GM12878 (cell line): ENCODE measurements at regions not wholly inside any gene's neighbourhood (a gene's known extent, or its start where the extent isn't known, plus 50 kb on each side); places are given as distances from the start of the nearest gene placed in this dataset.

Experiments used
- ATAC-seq: fragments of 200-7000 bp; cut with Tn5 transposase; 3 replicates; pipeline ENCODE4 v1.9.1; 2020; ENCODE audit warnings: mild to moderate bottlenecking, moderate library complexity
- BruUV-seq: library from RNA; stranded (reverse); fragments of 400-500 nt; replicated peaks from 2 replicates; lab custom pipeline; 2021; lab: Mats Ljungman, UMichigan
- CTCF ChIA-PET: fragments of 300-600 bp; sonication (Branson Sonifier 250); formaldehyde crosslinking; extraction: SDS; loops from one replicate; lab custom pipeline; 2021; ENCODE audit warnings: inconsistent platforms; lab: Yijun Ruan, JAX
- POLR2A ChIA-PET: fragments of 350-600 bp; formaldehyde crosslinking; extraction: SDS; loops from one replicate; lab custom pipeline; 2021; ENCODE audit warnings: inconsistent platforms; lab: Charles Lee
- RAD21 ChIA-PET: fragments of 300-600 bp; sonication (Branson Sonifier 250); formaldehyde crosslinking; loops from one replicate; lab custom pipeline; 2023; ENCODE audit warnings: antibody characterized with exemption; ENCODE audit not compliant: unreplicated experiment; lab: Charles Lee
- SMC1A ChIA-PET: fragments of 300-600 bp; sonication (Branson Sonifier 250); formaldehyde crosslinking; loops from one replicate; lab custom pipeline; 2023; ENCODE audit not compliant: unreplicated experiment, uncharacterized antibody; lab: Charles Lee
- DNase-seq: peaks from one replicate; pipeline ENCODE4 v3.0.0-alpha.2; 2011; ENCODE audit warnings: low read depth, low spot score
- FAIRE-seq: peaks from 3 replicates; lab custom pipeline; 2011; peaks lifted over from hg19 to GRCh38; lab: Jason Lieb, UNC
- H2AFZ ChIP-seq: 2 replicates; pipeline ENCODE4 v1.6.0; 2011; ENCODE audit warnings: low read depth, low read length, control low read depth; ENCODE audit not compliant: control insufficient read depth
- H3K27ac ChIP-seq: 2 replicates; pipeline ENCODE4 v1.5.1; 2011; ENCODE audit warnings: control low read depth; ENCODE audit not compliant: control insufficient read depth, insufficient read depth
- H3K27me3 ChIP-seq, 2 experiments: replicated peaks in 1 of 2; 2 replicates each; pipeline versions ENCODE4 v1.6.0 to v1.6.1; 2011; ENCODE audit warnings: low read length in 1 of 2; ENCODE audit not compliant: control insufficient read depth in 2 of 2, insufficient read depth in 2 of 2
- H3K36me3 ChIP-seq, 2 experiments: 2 replicates each; pipeline ENCODE4 v1.5.1; 2011; ENCODE audit warnings: low read length in 1 of 2; ENCODE audit not compliant: control insufficient read depth in 2 of 2, insufficient read depth in 2 of 2
- H3K4me1 ChIP-seq: 2 replicates; pipeline ENCODE4 v1.6.1; 2011; ENCODE audit warnings: mild to moderate bottlenecking, low read length, moderate library complexity, mixed read lengths; ENCODE audit not compliant: control insufficient read depth, insufficient read depth
- H3K4me2 ChIP-seq: 2 replicates; pipeline ENCODE4 v1.6.0; 2011; ENCODE audit warnings: control low read depth; ENCODE audit not compliant: control insufficient read depth, insufficient read depth
- H3K4me3 ChIP-seq: fragments of 200-600 bp; sonication (generic); 2 replicates; pipeline ENCODE4 v1.5.1; 2016
- H3K79me2 ChIP-seq: 2 replicates; pipeline ENCODE4 v1.6.0; 2011; ENCODE audit warnings: low read length; ENCODE audit not compliant: control insufficient read depth, insufficient read depth
- H3K9ac ChIP-seq: 2 replicates; pipeline ENCODE4 v1.8.0; 2011; ENCODE audit warnings: low read length, control low read depth, mixed read lengths; ENCODE audit not compliant: control insufficient read depth, insufficient read depth
- H3K9me3 ChIP-seq: replicated peaks from 3 replicates; pipeline ENCODE4 v1.5.1; 2011; ENCODE audit warnings: mild to moderate bottlenecking, low read length; ENCODE audit not compliant: control insufficient read depth, insufficient read depth
- H4K20me1 ChIP-seq: 2 replicates; pipeline ENCODE4 v1.6.0; 2011; ENCODE audit not compliant: control insufficient read depth, insufficient read depth
- DPF2 ChIP-seq: fragments of 450-650 bp; IDR thresholded peaks from 2 replicates; pipeline ENCODE4 v1.6.1; 2017; ENCODE audit warnings: mild to moderate bottlenecking
- HDAC6 ChIP-seq: fragments of 200-600 bp; sonication (generic); IDR thresholded peaks from one replicate; pipeline ENCODE4 v1.8.0; 2017; ENCODE audit warnings: antibody characterized with exemption; ENCODE audit not compliant: unreplicated experiment
- MAX ChIP-seq: IDR thresholded peaks from 2 replicates; pipeline ENCODE4 v1.6.1; 2012; ENCODE audit warnings: low read depth, low read length, improper control_type of control experiment
- MTA3 ChIP-seq: IDR thresholded peaks from 2 replicates; pipeline ENCODE4 v1.6.1; 2012; ENCODE audit warnings: low read length, inconsistent platforms, borderline replicate concordance
- NRF1 ChIP-seq: conservative IDR thresholded peaks from 2 replicates; pipeline ENCODE4 v1.6.1; 2011; ENCODE audit warnings: mild to moderate bottlenecking, low read depth, low read length, improper control_type of control experiment
- PBX3 ChIP-seq: IDR thresholded peaks from 2 replicates; pipeline ENCODE4 v1.6.1; 2011; ENCODE audit warnings: mild to moderate bottlenecking, low read depth, low read length, moderate library complexity; ENCODE audit not compliant: insufficient replicate concordance
- RB1 ChIP-seq: fragments of 450-650 bp; formaldehyde crosslinking; IDR thresholded peaks from 2 replicates; pipeline ENCODE4 v1.6.1; 2017; ENCODE audit warnings: mild to moderate bottlenecking, borderline replicate concordance
- SRF ChIP-seq, 2 experiments: IDR thresholded peaks; 2 replicates each; pipeline ENCODE4 v1.6.1; 2011; ENCODE audit warnings: low read depth in 2 of 2, low read length in 2 of 2, mild to moderate bottlenecking in 1 of 2, moderate library complexity in 1 of 2
- TBL1XR1 ChIP-seq: IDR thresholded peaks from 2 replicates; pipeline ENCODE4 v1.6.1; 2012; ENCODE audit warnings: low read depth, low read length, improper control_type of control experiment
- ZBED1 ChIP-seq: IDR thresholded peaks from 2 replicates; pipeline ENCODE4 v1.6.1; 2016; ENCODE audit warnings: borderline replicate concordance
- ZNF687 ChIP-seq: fragments of 450-650 bp; IDR thresholded peaks from 2 replicates; pipeline ENCODE4 v1.6.1; 2017; ENCODE audit warnings: mild to moderate bottlenecking, moderate library complexity
- WGBS: methylation state at CpG from one replicate; pipeline ENCODE4 v1.1.6; 2016; ENCODE audit warnings: low lambda C conversion rate; ENCODE audit not compliant: insufficient replicate concordance, insufficient coverage; ENCODE audit errors: missing lambda C conversion rate; 5-methylcytosine and 5-hydroxymethylcytosine counted together
- in situ Hi-C: fragments of 300-500 bp; cut with MboI; formaldehyde crosslinking; loops from 9 replicates; pipeline ENCODE4 v1.14.3; 2018; ENCODE audit warnings: mixed read lengths
- intact Hi-C: fragments of 100-400 bp; cut with micrococcal nuclease; formaldehyde crosslinking; loops from one replicate; pipeline ENCODE4 v1.14.2; 2022; ENCODE audit not compliant: unreplicated experiment
- TF ChIP-seq, protein P1 (sequence below): fragments of 450-650 bp; formaldehyde crosslinking; IDR thresholded peaks from 2 replicates; pipeline ENCODE4 v1.4.0; 2020; ENCODE audit warnings: mild to moderate bottlenecking, moderate library complexity
- TF ChIP-seq, protein P2 (sequence below): fragments of 450-650 bp; IDR thresholded peaks from 2 replicates; pipeline ENCODE4 v1.6.1; 2017; ENCODE audit warnings: mild to moderate bottlenecking, low read depth, inconsistent platforms; ENCODE audit not compliant: poor library complexity, severe bottlenecking

DNA sequence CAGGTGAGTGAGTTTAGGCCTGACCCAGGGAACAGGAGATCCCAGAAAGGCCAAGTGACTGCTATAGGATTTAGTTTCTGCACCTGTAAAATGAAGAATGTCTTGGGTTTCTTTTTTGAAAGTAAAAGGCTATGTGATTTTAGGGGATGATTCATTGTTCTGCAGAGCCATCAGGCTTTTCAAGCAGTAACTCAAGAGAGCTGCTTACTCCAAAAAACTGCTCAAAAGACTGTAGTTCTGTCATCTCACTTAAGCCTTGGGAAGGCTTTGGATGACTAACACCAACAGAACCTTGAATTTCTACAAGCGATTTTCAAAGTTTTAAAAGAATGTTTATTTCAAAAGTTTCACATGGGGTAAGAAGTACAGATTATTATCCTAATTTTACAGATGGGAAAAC is 165.1 kb downstream of the HAUS1 start:
- Histone ChIP-seq H3K36me3 (peaks cover 0 to 4% of the 10 kb centered on the region in 2 experiments; a peak in 2 of 4 replicates), H3K79me2 (no peaks in the 10 kb centered on the region), H3K27ac (no peak overlapping the region), H4K20me1 (no peaks in the 10 kb centered on the region), H3K9ac (no peak overlapping the region), H3K4me1 (no peaks in the 10 kb centered on the region), H3K9me3 (no peaks in the 10 kb centered on the region), H3K4me3 (no peak overlapping the region), H2AFZ (no peak overlapping the region), H3K4me2 (no peak overlapping the region), H3K27me3 (no peaks in the 10 kb centered on the region)
- intact Hi-C loops (no loop called here), in situ Hi-C loops (no loop called here)
- SMC1A ChIA-PET: interaction anchor here (0.7 kb wide), 1 partner anchor 17 kb away, joined by 3 read pairs; no protein-coding TSS in a partner anchor
- no peak for DNase-seq
- POLR2A ChIA-PET: no interaction called here
- no peak for FAIRE-seq
- BruUV-seq: no TSS peak
- RAD21 ChIA-PET: interaction anchor here (0.7 to 1.1 kb wide), 2 partner anchors 96 to 1057 kb away, joined by 3 read pairs; a partner anchor contains a TSS
- WGBS: 100% methylated on average over 1 of the region's 1 CpG
- CTCF ChIA-PET: interaction anchor here (1.9 to 2.1 kb wide), 2 partner anchors 11 to 95 kb away, joined by 5 to 6 read pairs; a partner anchor contains a TSS
- ATAC-seq: no peak
- TF ChIP-seq, protein P1, sequence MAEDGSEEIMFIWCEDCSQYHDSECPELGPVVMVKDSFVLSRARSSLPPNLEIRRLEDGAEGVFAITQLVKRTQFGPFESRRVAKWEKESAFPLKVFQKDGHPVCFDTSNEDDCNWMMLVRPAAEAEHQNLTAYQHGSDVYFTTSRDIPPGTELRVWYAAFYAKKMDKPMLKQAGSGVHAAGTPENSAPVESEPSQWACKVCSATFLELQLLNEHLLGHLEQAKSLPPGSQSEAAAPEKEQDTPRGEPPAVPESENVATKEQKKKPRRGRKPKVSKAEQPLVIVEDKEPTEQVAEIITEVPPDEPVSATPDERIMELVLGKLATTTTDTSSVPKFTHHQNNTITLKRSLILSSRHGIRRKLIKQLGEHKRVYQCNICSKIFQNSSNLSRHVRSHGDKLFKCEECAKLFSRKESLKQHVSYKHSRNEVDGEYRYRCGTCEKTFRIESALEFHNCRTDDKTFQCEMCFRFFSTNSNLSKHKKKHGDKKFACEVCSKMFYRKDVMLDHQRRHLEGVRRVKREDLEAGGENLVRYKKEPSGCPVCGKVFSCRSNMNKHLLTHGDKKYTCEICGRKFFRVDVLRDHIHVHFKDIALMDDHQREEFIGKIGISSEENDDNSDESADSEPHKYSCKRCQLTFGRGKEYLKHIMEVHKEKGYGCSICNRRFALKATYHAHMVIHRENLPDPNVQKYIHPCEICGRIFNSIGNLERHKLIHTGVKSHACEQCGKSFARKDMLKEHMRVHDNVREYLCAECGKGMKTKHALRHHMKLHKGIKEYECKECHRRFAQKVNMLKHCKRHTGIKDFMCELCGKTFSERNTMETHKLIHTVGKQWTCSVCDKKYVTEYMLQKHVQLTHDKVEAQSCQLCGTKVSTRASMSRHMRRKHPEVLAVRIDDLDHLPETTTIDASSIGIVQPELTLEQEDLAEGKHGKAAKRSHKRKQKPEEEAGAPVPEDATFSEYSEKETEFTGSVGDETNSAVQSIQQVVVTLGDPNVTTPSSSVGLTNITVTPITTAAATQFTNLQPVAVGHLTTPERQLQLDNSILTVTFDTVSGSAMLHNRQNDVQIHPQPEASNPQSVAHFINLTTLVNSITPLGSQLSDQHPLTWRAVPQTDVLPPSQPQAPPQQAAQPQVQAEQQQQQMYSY (CRISPR knock-in tag): no peak
- TF ChIP-seq, protein P2, sequence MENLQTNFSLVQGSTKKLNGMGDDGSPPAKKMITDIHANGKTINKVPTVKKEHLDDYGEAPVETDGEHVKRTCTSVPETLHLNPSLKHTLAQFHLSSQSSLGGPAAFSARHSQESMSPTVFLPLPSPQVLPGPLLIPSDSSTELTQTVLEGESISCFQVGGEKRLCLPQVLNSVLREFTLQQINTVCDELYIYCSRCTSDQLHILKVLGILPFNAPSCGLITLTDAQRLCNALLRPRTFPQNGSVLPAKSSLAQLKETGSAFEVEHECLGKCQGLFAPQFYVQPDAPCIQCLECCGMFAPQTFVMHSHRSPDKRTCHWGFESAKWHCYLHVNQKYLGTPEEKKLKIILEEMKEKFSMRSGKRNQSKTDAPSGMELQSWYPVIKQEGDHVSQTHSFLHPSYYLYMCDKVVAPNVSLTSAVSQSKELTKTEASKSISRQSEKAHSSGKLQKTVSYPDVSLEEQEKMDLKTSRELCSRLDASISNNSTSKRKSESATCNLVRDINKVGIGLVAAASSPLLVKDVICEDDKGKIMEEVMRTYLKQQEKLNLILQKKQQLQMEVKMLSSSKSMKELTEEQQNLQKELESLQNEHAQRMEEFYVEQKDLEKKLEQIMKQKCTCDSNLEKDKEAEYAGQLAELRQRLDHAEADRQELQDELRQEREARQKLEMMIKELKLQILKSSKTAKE: no peak
- TF ChIP-seq DPF2 (no peak), TBL1XR1 (no peak), RB1 (no peak), ZNF687 (no peak), HDAC6 (no peak), PBX3 (no peak), ZBED1 (no peak), NRF1 (no peak), SRF (IDR thresholded peaks at IDR 0.05; ENCODE audit: low read depth in 2 of 2, low read length in 2 of 2) (no peak), MAX (no peak), MTA3 (no peak)
